ENCODE measurements at regions not wholly inside any gene's neighbourhood (a gene's known extent, or its start where the extent isn't known, plus 50 kb on each side); places are given as distances from the start of the nearest gene placed in this dataset.
A peak's percentile ranks its signal among the peaks of the same experiment; 100 is the strongest.

GRCh38 chr1:184890539-184890973, 83.8 kb downstream of the NIBAN1 start:
- Histone ChIP-seq H3K36me3 (peaks cover 0 to 28% of the 10 kb centered on the region in 2 donors), H3K27ac (peak overlapping the region in 1 of 2 donors; percentile 57), H3K27me3 (no peaks in the 10 kb centered on the region), H3K4me1 (peaks cover 5 to 17% of the 10 kb centered on the region in 2 donors), H3K4me3 (no peak overlapping the region), H3K9me3 (no peaks in the 10 kb centered on the region)
- TF ChIP-seq, protein P1, sequence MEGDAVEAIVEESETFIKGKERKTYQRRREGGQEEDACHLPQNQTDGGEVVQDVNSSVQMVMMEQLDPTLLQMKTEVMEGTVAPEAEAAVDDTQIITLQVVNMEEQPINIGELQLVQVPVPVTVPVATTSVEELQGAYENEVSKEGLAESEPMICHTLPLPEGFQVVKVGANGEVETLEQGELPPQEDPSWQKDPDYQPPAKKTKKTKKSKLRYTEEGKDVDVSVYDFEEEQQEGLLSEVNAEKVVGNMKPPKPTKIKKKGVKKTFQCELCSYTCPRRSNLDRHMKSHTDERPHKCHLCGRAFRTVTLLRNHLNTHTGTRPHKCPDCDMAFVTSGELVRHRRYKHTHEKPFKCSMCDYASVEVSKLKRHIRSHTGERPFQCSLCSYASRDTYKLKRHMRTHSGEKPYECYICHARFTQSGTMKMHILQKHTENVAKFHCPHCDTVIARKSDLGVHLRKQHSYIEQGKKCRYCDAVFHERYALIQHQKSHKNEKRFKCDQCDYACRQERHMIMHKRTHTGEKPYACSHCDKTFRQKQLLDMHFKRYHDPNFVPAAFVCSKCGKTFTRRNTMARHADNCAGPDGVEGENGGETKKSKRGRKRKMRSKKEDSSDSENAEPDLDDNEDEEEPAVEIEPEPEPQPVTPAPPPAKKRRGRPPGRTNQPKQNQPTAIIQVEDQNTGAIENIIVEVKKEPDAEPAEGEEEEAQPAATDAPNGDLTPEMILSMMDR (IDR thresholded peaks at IDR 0.05) = no peak
- DNase-seq = no peak
- ATAC-seq = peak; percentile 58
- intact Hi-C loops (cut with DNase I) = no loop called here

DNA sequence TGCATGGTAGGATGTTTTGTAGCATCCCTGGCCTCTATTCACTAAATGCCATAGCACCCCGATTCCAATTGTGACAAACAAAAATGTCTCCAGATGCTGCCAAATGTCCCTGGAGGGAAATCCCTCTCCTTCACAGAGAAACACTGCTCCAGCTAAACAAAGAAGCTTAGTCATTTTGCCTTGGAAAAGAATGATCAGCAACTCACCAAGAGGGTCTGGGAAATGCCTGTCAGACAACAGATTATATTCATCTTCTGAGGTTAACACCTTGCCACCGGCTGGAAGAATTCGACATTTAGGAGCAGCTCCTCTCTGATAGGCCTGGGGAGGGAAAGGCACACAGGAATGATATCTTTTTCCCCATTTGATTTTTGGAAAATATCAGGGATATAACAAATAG, 84.4 kb downstream of the NIBAN1 start:
- no peak for ATAC-seq
- Histone ChIP-seq H3K27me3 (no peaks in the 10 kb centered on the region), H3K4me1 (peaks cover 5 to 17% of the 10 kb centered on the region in 2 donors), H3K9me3 (no peaks in the 10 kb centered on the region), H3K36me3 (peaks cover 0 to 28% of the 10 kb centered on the region in 2 donors), H3K27ac (peak overlapping the region in 1 of 2 donors; percentile 57), H3K4me3 (no peak overlapping the region)
- no peak for DNase-seq
- TF ChIP-seq, protein P1 (IDR thresholded peaks at IDR 0.05) = no peak
- intact Hi-C loops (cut with DNase I) = no loop called here

DNA sequence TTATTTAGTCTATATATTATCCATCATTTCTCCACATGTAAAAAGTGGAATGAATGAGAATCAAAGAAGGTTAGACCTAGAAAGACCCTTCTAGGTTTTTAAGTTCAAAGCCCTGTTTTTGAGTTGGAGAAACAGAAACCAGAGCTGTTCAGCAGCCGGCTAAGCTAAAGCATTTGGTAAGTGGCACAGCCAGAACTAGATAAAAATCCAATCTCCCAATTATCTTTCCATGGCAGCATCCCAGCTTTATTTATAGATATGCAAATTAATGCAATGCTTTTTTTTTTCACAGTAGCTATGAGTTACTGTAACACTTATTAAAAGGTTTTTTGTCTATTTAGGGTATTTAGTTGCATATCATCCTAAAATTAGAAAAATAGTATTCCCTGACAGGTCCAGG, 85.1 kb downstream of the NIBAN1 start:
- no peak overlapping the region for H3K4me3 ChIP-seq
- peaks cover 5 to 17% of the 10 kb centered on the region in 2 donors for H3K4me1 ChIP-seq
- intact Hi-C loops (cut with DNase I) = no loop called here
- H3K9me3 ChIP-seq = no peaks in the 10 kb centered on the region
- ATAC-seq (no peak), DNase-seq (no peak)
- no peak overlapping the region for H3K27ac ChIP-seq
- no peaks in the 10 kb centered on the region for H3K27me3 ChIP-seq
- H3K36me3 ChIP-seq = peaks cover 0 to 32% of the 10 kb centered on the region in 2 donors
- TF ChIP-seq, protein P1 (IDR thresholded peaks at IDR 0.05) = no peak

DNA sequence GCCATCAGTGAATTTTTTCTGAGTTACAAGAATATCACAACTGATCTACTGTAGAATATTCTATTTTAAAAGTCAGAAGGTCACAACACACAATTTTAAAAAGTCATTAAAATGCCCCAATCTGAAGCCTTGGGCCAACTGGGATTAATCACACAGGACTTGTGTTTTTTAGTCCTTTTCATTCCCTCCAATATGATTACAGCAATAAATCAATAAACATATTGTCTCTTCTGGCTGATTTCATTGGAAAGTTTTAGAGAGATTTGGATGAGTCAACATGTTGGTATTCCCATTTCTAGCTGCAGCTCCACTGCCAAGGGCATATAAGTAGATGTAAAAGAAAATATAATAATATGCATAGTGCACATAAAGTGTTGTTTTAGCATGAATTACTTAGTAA, 85.8 kb downstream of the NIBAN1 start:
- DNase-seq (no peak), ATAC-seq (no peak)
- Histone ChIP-seq H3K9me3 (no peaks in the 10 kb centered on the region), H3K36me3 (peaks cover 0 to 35% of the 10 kb centered on the region in 2 donors), H3K4me1 (peaks cover 5 to 20% of the 10 kb centered on the region in 2 donors), H3K27ac (no peak overlapping the region), H3K4me3 (no peak overlapping the region), H3K27me3 (no peaks in the 10 kb centered on the region)
- intact Hi-C loops (cut with DNase I) = no loop called here
- TF ChIP-seq, protein P1 (IDR thresholded peaks at IDR 0.05) = no peak

DNA sequence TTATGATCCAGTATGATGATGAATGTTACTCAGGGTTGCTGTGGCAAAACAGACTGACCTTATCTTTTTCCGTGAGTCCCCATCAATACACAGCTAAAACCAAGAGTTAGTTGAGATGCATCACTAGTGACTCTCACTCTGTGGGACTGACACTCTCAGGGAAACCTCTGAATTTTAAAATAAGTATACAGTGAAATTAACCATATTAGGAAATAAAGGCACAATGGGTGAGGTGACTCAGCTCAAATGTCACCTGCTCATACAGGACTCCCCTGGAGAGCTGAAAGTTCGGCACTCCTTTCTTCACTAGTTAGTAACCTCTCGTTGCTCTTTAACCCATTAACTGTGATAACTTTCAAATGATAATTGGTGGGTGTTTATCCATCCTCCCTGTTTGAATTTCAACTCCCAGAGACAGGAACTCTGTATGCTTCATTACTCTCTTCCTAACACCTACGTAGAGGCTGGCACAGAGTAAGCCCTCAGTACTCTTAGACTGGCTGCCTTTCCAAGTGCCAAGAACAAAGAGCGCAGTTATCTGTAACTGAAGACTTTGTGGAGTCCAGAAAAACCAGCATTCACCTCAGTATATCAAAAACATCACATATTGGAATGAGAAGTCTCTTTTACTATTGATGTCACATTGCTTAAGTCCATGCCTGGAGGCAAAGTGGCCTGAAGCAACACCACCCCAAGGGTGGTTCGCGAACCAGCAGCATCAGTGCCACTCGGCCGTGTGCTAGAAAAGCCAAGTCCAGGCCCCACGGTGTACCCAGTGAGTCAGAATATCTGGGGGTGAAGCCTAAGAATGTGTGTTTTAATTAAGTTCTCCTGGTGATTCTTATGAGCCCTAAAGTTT, 91.1 kb downstream of the NIBAN1 start:
- peaks cover 0 to 24% of the 10 kb centered on the region in 2 donors for H3K36me3 ChIP-seq
- TF ChIP-seq, protein P1 (IDR thresholded peaks at IDR 0.05) = no peak
- no peaks in the 10 kb centered on the region for H3K9me3 ChIP-seq
- ATAC-seq (no peak), DNase-seq (no peak)
- H3K27me3 ChIP-seq = no peaks in the 10 kb centered on the region
- peaks cover 0 to 48% of the 10 kb centered on the region in 2 donors for H3K4me1 ChIP-seq
- no peak overlapping the region for H3K4me3 ChIP-seq
- peak overlapping the region in 1 of 2 donors; percentile 33 for H3K27ac ChIP-seq
- intact Hi-C loops (cut with DNase I) = no loop called here

Measured in left lung (tissue), 4 donors.